Neural progenitor cell (in vitro differentiated cells): ENCODE measurements at regions not wholly inside any gene's neighbourhood (a gene's known extent, or its start where the extent isn't known, plus 50 kb on each side); places are given as distances from the start of the nearest gene placed in this dataset.
"Not testable (repeated sequence)": the region's sequence is repeated elsewhere in the genome, so short reads cannot be mapped to it uniquely, and the experiment has no call there.

Source experiments
- DNase-seq: peaks from one replicate; pipeline ENCODE4 v3.0.0-alpha.2; 2016; ENCODE audit warnings: low spot score
- H2AFZ ChIP-seq: fragments of 200-600 bp; sonication (generic); replicated peaks from 2 replicates; pipeline ENCODE4 v1.6.1; 2016; ENCODE audit warnings: antibody characterized with exemption
- H3F3A ChIP-seq: fragments of 200-600 bp; sonication (generic); 2 replicates; pipeline ENCODE4 v1.6.1; 2016; ENCODE audit warnings: antibody characterized with exemption, low read depth
- H3K27ac ChIP-seq: fragments of 200-600 bp; sonication (generic); 2 replicates; pipeline ENCODE4 v1.5.1; 2016; ENCODE audit warnings: mild to moderate bottlenecking
- H3K27me3 ChIP-seq: fragments of 200-600 bp; sonication (generic); 2 replicates; pipeline ENCODE4 v1.6.1; 2016; ENCODE audit warnings: mild to moderate bottlenecking, moderate library complexity
- H3K36me3 ChIP-seq: fragments of 200-600 bp; sonication (generic); 2 replicates; pipeline ENCODE4 v1.5.1; 2016
- H3K4me1 ChIP-seq: fragments of 200-600 bp; sonication (generic); 2 replicates; pipeline ENCODE4 v1.6.1; 2016; ENCODE audit warnings: mixed run types
- H3K4me2 ChIP-seq: fragments of 200-600 bp; sonication (generic); 2 replicates; pipeline ENCODE4 v1.6.1; 2016
- H3K4me3 ChIP-seq: fragments of 200-600 bp; sonication (generic); 2 replicates; pipeline ENCODE4 v1.5.1; 2016
- H3K79me2 ChIP-seq: fragments of 200-600 bp; sonication (generic); 2 replicates; pipeline ENCODE4 v1.6.1; 2016; ENCODE audit warnings: low read depth
- H3K9ac ChIP-seq: fragments of 200-600 bp; sonication (generic); 2 replicates; pipeline ENCODE4 v1.6.1; 2016
- H3K9me3 ChIP-seq: fragments of 200-600 bp; sonication (generic); 2 replicates; pipeline ENCODE4 v1.5.1; 2016; ENCODE audit warnings: low read depth
- H4K20me1 ChIP-seq: fragments of 200-600 bp; sonication (generic); 2 replicates; pipeline ENCODE4 v1.6.1; 2016; ENCODE audit warnings: low read depth
- H3K27ac Mint-ChIP-seq: 3 replicates; pipeline ENCODE4 v1.8.0; 2021; ENCODE audit warnings: mixed read lengths
- H3K27me3 Mint-ChIP-seq: 2 replicates; pipeline ENCODE4 v1.8.0; 2022; ENCODE audit warnings: low read depth, mild to moderate bottlenecking, inconsistent platforms, moderate library complexity, mixed read lengths; ENCODE audit not compliant: insufficient read depth
- H3K36me3 Mint-ChIP-seq: 3 replicates; pipeline ENCODE4 v1.8.0; 2021; ENCODE audit warnings: mixed read lengths
- H3K4me1 Mint-ChIP-seq: 3 replicates; pipeline ENCODE4 v1.8.0; 2021; ENCODE audit warnings: mixed read lengths
- H3K4me3 Mint-ChIP-seq: 3 replicates; pipeline ENCODE4 v1.8.0; 2021; ENCODE audit warnings: mild to moderate bottlenecking, moderate library complexity, mixed read lengths
- H3K9me3 Mint-ChIP-seq: 3 replicates; pipeline ENCODE4 v1.8.0; 2020; ENCODE audit warnings: mixed read lengths

- not testable (repeated sequence) for H3K36me3 Mint-ChIP-seq, H3K9me3 ChIP-seq, H3K4me1 ChIP-seq
Measured at GRCh38 chr14:105713836-105714235, 187.5 kb downstream of the TMEM121 start.

GRCh38 chr14:105718787-105719186 lies 192.4 kb downstream of the TMEM121 start:
- H3K4me1 ChIP-seq, H3K4me3 ChIP-seq, H3K79me2 ChIP-seq, H3K9me3 ChIP-seq, H3K4me3 Mint-ChIP-seq, H3K36me3 Mint-ChIP-seq, H3F3A ChIP-seq, DNase-seq, H3K9ac ChIP-seq, H4K20me1 ChIP-seq, H3K27me3 Mint-ChIP-seq, H3K36me3 ChIP-seq, H3K4me1 Mint-ChIP-seq, H3K27me3 ChIP-seq, H3K27ac Mint-ChIP-seq, H3K27ac ChIP-seq, H3K4me2 ChIP-seq, H2AFZ ChIP-seq: not testable (repeated sequence)
- H3K9me3 Mint-ChIP-seq = peaks cover 11% of the 10 kb centered on the region

More at GRCh38 chr14:105713836-105714235, 187.5 kb downstream of the TMEM121 start:
- H4K20me1 ChIP-seq, H3F3A ChIP-seq, H3K27me3 Mint-ChIP-seq, H3K4me3 ChIP-seq, H3K27me3 ChIP-seq, H3K4me2 ChIP-seq, H3K27ac ChIP-seq, H2AFZ ChIP-seq, H3K4me1 Mint-ChIP-seq, H3K4me3 Mint-ChIP-seq, H3K9ac ChIP-seq, H3K79me2 ChIP-seq, DNase-seq, H3K27ac Mint-ChIP-seq, H3K36me3 ChIP-seq: not testable (repeated sequence)
- peaks cover 14% of the 10 kb centered on the region for H3K9me3 Mint-ChIP-seq

GRCh38 chr14:105720106-105720505 lies 193.7 kb downstream of the TMEM121 start:
- not testable (repeated sequence) for H3K4me3 ChIP-seq, H3K4me2 ChIP-seq, H3K4me1 Mint-ChIP-seq, H3K27ac ChIP-seq, H2AFZ ChIP-seq, DNase-seq, H4K20me1 ChIP-seq, H3K4me1 ChIP-seq, H3K79me2 ChIP-seq, H3K9me3 ChIP-seq, H3K4me3 Mint-ChIP-seq, H3F3A ChIP-seq, H3K27me3 Mint-ChIP-seq, H3K36me3 ChIP-seq, H3K27me3 ChIP-seq, H3K36me3 Mint-ChIP-seq, H3K27ac Mint-ChIP-seq, H3K9ac ChIP-seq
- peaks cover 21% of the 10 kb centered on the region for H3K9me3 Mint-ChIP-seq

GRCh38 chr14:105720852-105721601 lies 194.6 kb downstream of the TMEM121 start:
- not testable (repeated sequence) for H3K4me1 ChIP-seq, H3K27ac Mint-ChIP-seq, H4K20me1 ChIP-seq, H3F3A ChIP-seq, H3K9me3 ChIP-seq, H3K9ac ChIP-seq, H3K27me3 ChIP-seq, H3K4me3 Mint-ChIP-seq, H3K4me2 ChIP-seq, DNase-seq, H3K27me3 Mint-ChIP-seq, H3K4me3 ChIP-seq, H3K36me3 Mint-ChIP-seq, H3K79me2 ChIP-seq, H3K36me3 ChIP-seq, H3K27ac ChIP-seq, H3K4me1 Mint-ChIP-seq, H2AFZ ChIP-seq
- H3K9me3 Mint-ChIP-seq = peaks cover 25% of the 10 kb centered on the region

DNA sequence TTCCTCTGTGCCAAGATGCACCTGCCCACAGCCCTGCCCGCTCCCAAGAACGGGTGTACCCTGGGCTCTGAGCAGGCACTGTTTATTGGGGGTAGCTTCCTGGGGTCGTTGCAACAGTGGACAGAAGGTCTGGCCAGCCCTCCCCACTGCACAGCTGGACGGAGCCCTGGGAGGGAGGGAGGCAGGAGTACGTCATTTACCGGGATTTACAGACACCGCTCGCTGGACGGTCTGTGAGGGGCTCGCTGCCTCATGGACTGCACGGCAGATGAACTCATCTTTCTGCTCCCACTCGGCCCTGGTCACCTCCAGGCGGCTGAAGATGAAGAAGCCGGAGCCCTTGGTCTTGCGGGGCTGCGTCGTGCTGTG lies 195.2 kb downstream of the TMEM121 start:
- not testable (repeated sequence) for H3K27ac ChIP-seq, H3K36me3 Mint-ChIP-seq, H3F3A ChIP-seq, H3K4me3 Mint-ChIP-seq, H3K27ac Mint-ChIP-seq, DNase-seq, H3K27me3 Mint-ChIP-seq, H3K4me3 ChIP-seq, H3K9ac ChIP-seq, H3K4me2 ChIP-seq, H3K36me3 ChIP-seq, H3K4me1 ChIP-seq, H3K4me1 Mint-ChIP-seq, H3K27me3 ChIP-seq, H2AFZ ChIP-seq, H4K20me1 ChIP-seq, H3K9me3 ChIP-seq, H3K79me2 ChIP-seq
- peaks cover 25% of the 10 kb centered on the region for H3K9me3 Mint-ChIP-seq

GRCh38 chr14:105721996-105722709 lies 195.8 kb downstream of the TMEM121 start:
- H3K36me3 Mint-ChIP-seq, H2AFZ ChIP-seq, DNase-seq, H3K27me3 Mint-ChIP-seq, H3K4me3 Mint-ChIP-seq, H3K27me3 ChIP-seq, H3K4me1 ChIP-seq, H3K9me3 ChIP-seq, H3K4me1 Mint-ChIP-seq, H3K4me2 ChIP-seq, H3K27ac Mint-ChIP-seq, H3K36me3 ChIP-seq, H3K4me3 ChIP-seq, H4K20me1 ChIP-seq, H3K9ac ChIP-seq, H3K79me2 ChIP-seq, H3F3A ChIP-seq, H3K27ac ChIP-seq: not testable (repeated sequence)
- H3K9me3 Mint-ChIP-seq = peaks cover 28% of the 10 kb centered on the region

DNA sequence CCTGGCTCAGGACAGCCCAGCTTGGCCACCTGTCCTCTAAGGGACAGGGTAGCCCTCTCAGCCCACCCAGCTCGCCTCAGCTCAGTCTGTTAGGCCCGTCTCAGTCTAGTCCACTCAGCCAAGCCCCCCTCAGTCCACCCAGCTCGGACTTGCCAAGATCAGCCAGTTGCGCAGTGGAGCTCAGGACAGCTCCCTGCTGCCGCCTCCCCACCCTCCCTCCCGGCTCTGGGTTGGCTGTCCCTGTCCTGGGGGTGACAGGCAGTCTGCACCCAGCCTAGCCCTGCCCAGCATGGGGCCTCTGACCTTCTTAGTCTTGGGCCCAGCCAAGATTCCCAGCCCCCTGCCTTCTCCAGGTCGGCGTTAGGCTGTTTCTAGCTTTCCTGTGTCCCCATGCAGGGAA lies 196.9 kb downstream of the TMEM121 start:
- DNase-seq, H4K20me1 ChIP-seq, H3K4me1 Mint-ChIP-seq, H3K4me3 Mint-ChIP-seq, H3K4me2 ChIP-seq, H3K27me3 Mint-ChIP-seq, H3K9ac ChIP-seq, H3K4me1 ChIP-seq, H3K27ac Mint-ChIP-seq, H3K27me3 ChIP-seq, H3F3A ChIP-seq, H3K27ac ChIP-seq, H3K79me2 ChIP-seq, H3K36me3 Mint-ChIP-seq, H2AFZ ChIP-seq, H3K4me3 ChIP-seq, H3K9me3 ChIP-seq, H3K36me3 ChIP-seq: not testable (repeated sequence)
- peaks cover 34% of the 10 kb centered on the region for H3K9me3 Mint-ChIP-seq

DNA sequence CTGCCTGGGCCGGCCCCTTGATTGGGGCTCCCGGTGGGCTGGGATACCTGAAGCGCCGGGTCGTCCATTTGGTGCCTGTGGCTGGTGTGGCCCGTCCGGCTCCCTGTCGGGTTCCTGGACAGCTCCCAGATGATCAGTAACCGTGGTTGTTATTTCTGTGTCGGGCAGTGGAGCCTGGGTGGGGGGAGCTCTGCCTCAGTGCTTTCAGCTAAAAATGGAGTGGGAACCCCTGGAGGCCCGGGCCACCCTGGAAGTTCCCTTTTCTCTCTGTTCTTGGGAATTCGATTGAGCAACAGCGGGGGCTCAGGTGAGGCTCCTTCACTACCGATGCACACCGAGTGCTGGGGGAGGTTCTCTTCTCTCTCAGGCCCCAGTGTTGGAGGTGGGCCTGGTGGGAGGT lies 197.4 kb downstream of the TMEM121 start:
- not testable (repeated sequence) for H3K36me3 ChIP-seq, H3K4me3 Mint-ChIP-seq, H3F3A ChIP-seq, H3K4me2 ChIP-seq, H3K27me3 Mint-ChIP-seq, H3K9me3 ChIP-seq, H3K27ac ChIP-seq, H3K27ac Mint-ChIP-seq, H3K4me3 ChIP-seq, DNase-seq, H3K9ac ChIP-seq, H3K4me1 Mint-ChIP-seq, H2AFZ ChIP-seq, H3K4me1 ChIP-seq, H4K20me1 ChIP-seq, H3K79me2 ChIP-seq, H3K36me3 Mint-ChIP-seq, H3K27me3 ChIP-seq
- peaks cover 35% of the 10 kb centered on the region for H3K9me3 Mint-ChIP-seq
